GM12875 (cell line): ENCODE measurements at regions not wholly inside any gene's neighbourhood (a gene's known extent, or its start where the extent isn't known, plus 50 kb on each side); places are given as distances from the start of the nearest gene placed in this dataset.

Experiments
- H3K4me3 ChIP-seq: one replicate; pipeline ENCODE4 v1.5.1; 2011; ENCODE audit warnings: low read depth, low read length, control low read depth
- CTCF ChIP-seq: IDR thresholded peaks from 2 replicates; pipeline ENCODE4 v1.5.1; 2011; ENCODE audit warnings: low read depth, mild to moderate bottlenecking, control low read depth, inconsistent platforms, low read length, moderate library complexity, borderline replicate concordance; ENCODE audit not compliant: insufficient read depth

- no peak for TF ChIP-seq CTCF
Observed at GRCh38 chr20:51212816-51213215, 189.9 kb upstream of the KCNG1 start.

GRCh38 chr20:51211191-51211590, 188.3 kb upstream of the KCNG1 start:
- no peak overlapping the region for H3K4me3 ChIP-seq
- no peak for TF ChIP-seq CTCF

More at GRCh38 chr20:51212816-51213215, 189.9 kb upstream of the KCNG1 start:
- no peak overlapping the region for H3K4me3 ChIP-seq

- TF ChIP-seq CTCF: no peak
- no peak overlapping the region for H3K4me3 ChIP-seq
Observed at GRCh38 chr20:51210084-51210483, 187.2 kb upstream of the KCNG1 start.

GRCh38 chr20:51208162-51208561, 185.3 kb upstream of the KCNG1 start:
- no peak for TF ChIP-seq CTCF
- H3K4me3 ChIP-seq: no peak overlapping the region

- no peak for TF ChIP-seq CTCF
- H3K4me3 ChIP-seq: no peak overlapping the region
Observed at GRCh38 chr20:51206032-51206662, 183.2 kb upstream of the KCNG1 start.

- H3K4me3 ChIP-seq: no peak overlapping the region
- no peak for TF ChIP-seq CTCF
Observed at GRCh38 chr20:51204794-51205193, 181.9 kb upstream of the KCNG1 start.

GRCh38 chr20:51204051-51204715, 181.3 kb upstream of the KCNG1 start:
- H3K4me3 ChIP-seq: no peak overlapping the region
- TF ChIP-seq CTCF: no peak
